ENCODE measurements at regions not wholly inside any gene's neighbourhood (a gene's known extent, or its start where the extent isn't known, plus 50 kb on each side); places are given as distances from the start of the nearest gene placed in this dataset.
A peak's percentile ranks its signal among the peaks of the same experiment; 100 is the strongest.

- TF ChIP-seq ZSCAN18 (CRISPR knock-in tag; IDR thresholded peaks at IDR 0.05) (0 out of 2 replicates have a peak, but pooled peaks have one; percentile 24), IRF1 (CRISPR knock-in tag; IDR thresholded peaks at IDR 0.05) (no peak), CREM (CRISPR knock-in tag; IDR thresholded peaks at IDR 0.05) (0 out of 2 replicates have a peak, but pooled peaks have one; percentile 38), ZNF671 (CRISPR knock-in tag; IDR thresholded peaks at IDR 0.05) (no peak), FOXK1 (CRISPR knock-in tag; IDR thresholded peaks at IDR 0.05) (0 out of 2 replicates have a peak, but pooled peaks have one; percentile 50), GRHL2 (CRISPR knock-in tag; IDR thresholded peaks at IDR 0.05; ENCODE audit: insufficient replicate concordance, severe bottlenecking) (no peak), NR2C2 (CRISPR knock-in tag; IDR thresholded peaks at IDR 0.05) (no peak), ZNF138 (CRISPR knock-in tag; conservative IDR thresholded peaks at IDR 0.05) (no peak), ETV6 (CRISPR knock-in tag; IDR thresholded peaks at IDR 0.05) (peak; percentile 78; the same call in 1 of the 2 replicates), ZBTB43 (CRISPR knock-in tag; IDR thresholded peaks at IDR 0.05) (0 out of 2 replicates have a peak, but pooled peaks have one; percentile 72), PRRX2 (CRISPR knock-in tag; IDR thresholded peaks at IDR 0.05) (no peak), GABPB1 (CRISPR knock-in tag; IDR thresholded peaks at IDR 0.05) (no peak), IRF2 (CRISPR knock-in tag; IDR thresholded peaks at IDR 0.05; ENCODE audit: borderline replicate concordance, low read depth) (no peak), HMGA2 (CRISPR knock-in tag; IDR thresholded peaks at IDR 0.05) (no peak), MYBL2 (CRISPR knock-in tag; IDR thresholded peaks at IDR 0.05) (peak; percentile 58; the same call in 1 of the 2 replicates), FOXJ3 (CRISPR knock-in tag; IDR thresholded peaks at IDR 0.05; ENCODE audit: borderline replicate concordance) (no peak), TCF7 (CRISPR knock-in tag; IDR thresholded peaks at IDR 0.05; ENCODE audit: low read depth) (peak; percentile 78; the same call in 1 of the 2 replicates), FOXP1 (CRISPR knock-in tag; IDR thresholded peaks at IDR 0.05; ENCODE audit: borderline replicate concordance) (peak; percentile 72), ZNF232 (CRISPR knock-in tag; IDR thresholded peaks at IDR 0.05) (0 out of 2 replicates have a peak, but pooled peaks have one; percentile 36), USF2 (CRISPR knock-in tag; IDR thresholded peaks at IDR 0.05) (no peak), NR3C1 (CRISPR knock-in tag; conservative IDR thresholded peaks at IDR 0.05; ENCODE audit: low read depth) (no peak), ZMAT4 (CRISPR knock-in tag; IDR thresholded peaks at IDR 0.05) (no peak)
- TF ChIP-seq, protein P1, sequence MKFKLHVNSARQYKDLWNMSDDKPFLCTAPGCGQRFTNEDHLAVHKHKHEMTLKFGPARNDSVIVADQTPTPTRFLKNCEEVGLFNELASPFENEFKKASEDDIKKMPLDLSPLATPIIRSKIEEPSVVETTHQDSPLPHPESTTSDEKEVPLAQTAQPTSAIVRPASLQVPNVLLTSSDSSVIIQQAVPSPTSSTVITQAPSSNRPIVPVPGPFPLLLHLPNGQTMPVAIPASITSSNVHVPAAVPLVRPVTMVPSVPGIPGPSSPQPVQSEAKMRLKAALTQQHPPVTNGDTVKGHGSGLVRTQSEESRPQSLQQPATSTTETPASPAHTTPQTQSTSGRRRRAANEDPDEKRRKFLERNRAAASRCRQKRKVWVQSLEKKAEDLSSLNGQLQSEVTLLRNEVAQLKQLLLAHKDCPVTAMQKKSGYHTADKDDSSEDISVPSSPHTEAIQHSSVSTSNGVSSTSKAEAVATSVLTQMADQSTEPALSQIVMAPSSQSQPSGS (CRISPR knock-in tag; IDR thresholded peaks at IDR 0.05; ENCODE audit: borderline replicate concordance, low read depth): no peak; the same call in 1 of the 2 replicates
- TF ChIP-seq, protein P2, sequence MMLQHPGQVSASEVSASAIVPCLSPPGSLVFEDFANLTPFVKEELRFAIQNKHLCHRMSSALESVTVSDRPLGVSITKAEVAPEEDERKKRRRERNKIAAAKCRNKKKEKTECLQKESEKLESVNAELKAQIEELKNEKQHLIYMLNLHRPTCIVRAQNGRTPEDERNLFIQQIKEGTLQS (CRISPR knock-in tag; conservative IDR thresholded peaks at IDR 0.05): 0 out of 2 replicates have a peak, but pooled peaks have one; percentile 44
- TF ChIP-seq, protein P3, sequence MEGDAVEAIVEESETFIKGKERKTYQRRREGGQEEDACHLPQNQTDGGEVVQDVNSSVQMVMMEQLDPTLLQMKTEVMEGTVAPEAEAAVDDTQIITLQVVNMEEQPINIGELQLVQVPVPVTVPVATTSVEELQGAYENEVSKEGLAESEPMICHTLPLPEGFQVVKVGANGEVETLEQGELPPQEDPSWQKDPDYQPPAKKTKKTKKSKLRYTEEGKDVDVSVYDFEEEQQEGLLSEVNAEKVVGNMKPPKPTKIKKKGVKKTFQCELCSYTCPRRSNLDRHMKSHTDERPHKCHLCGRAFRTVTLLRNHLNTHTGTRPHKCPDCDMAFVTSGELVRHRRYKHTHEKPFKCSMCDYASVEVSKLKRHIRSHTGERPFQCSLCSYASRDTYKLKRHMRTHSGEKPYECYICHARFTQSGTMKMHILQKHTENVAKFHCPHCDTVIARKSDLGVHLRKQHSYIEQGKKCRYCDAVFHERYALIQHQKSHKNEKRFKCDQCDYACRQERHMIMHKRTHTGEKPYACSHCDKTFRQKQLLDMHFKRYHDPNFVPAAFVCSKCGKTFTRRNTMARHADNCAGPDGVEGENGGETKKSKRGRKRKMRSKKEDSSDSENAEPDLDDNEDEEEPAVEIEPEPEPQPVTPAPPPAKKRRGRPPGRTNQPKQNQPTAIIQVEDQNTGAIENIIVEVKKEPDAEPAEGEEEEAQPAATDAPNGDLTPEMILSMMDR (IDR thresholded peaks at IDR 0.05): no peak
- TF ChIP-seq, protein P4, sequence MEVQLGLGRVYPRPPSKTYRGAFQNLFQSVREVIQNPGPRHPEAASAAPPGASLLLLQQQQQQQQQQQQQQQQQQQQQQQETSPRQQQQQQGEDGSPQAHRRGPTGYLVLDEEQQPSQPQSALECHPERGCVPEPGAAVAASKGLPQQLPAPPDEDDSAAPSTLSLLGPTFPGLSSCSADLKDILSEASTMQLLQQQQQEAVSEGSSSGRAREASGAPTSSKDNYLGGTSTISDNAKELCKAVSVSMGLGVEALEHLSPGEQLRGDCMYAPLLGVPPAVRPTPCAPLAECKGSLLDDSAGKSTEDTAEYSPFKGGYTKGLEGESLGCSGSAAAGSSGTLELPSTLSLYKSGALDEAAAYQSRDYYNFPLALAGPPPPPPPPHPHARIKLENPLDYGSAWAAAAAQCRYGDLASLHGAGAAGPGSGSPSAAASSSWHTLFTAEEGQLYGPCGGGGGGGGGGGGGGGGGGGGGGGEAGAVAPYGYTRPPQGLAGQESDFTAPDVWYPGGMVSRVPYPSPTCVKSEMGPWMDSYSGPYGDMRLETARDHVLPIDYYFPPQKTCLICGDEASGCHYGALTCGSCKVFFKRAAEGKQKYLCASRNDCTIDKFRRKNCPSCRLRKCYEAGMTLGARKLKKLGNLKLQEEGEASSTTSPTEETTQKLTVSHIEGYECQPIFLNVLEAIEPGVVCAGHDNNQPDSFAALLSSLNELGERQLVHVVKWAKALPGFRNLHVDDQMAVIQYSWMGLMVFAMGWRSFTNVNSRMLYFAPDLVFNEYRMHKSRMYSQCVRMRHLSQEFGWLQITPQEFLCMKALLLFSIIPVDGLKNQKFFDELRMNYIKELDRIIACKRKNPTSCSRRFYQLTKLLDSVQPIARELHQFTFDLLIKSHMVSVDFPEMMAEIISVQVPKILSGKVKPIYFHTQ (CRISPR knock-in tag; IDR thresholded peaks at IDR 0.05): no peak
These were observed 56.1 kb upstream of the ACSF3 start (continued) for GRCh38 chr16:89037261-89038152.
